ENCODE measurements at regions not wholly inside any gene's neighbourhood (a gene's known extent, or its start where the extent isn't known, plus 50 kb on each side); places are given as distances from the start of the nearest gene placed in this dataset.

DNA sequence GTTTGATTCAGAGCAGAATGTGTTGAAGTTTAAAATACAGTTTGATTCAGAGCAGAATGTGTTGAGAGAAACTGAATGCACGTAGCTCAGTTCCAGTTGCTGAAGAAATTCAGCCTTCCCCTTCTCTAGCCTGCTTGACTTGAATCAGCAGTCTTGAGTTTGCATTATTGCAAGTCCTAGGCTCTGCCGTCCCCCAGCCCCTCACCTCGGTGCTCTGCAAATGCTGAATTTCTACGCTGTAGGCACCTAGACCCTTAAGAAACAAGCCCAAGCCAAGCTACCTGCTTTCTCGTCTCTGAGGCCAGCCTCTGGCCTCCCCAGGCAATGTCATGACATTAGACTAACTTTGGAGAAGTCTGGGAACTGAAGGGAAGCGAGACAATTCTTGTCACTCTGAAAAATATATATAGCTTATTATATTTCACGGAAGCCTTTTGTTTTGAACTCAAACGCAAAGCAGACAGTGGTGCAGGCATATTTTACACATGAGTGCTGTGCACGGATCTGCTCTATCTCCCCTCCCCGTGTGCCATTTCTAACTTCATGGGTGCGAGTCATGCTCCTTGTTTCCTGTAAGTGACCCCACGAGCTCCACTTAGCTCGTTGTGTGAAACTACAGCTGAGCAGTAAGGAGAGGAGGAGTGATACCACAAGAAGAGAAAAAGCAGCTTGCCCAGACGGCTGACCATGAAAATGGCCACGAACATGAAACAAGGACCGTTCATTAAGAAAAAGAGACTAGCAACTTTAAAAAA is 71.4 kb upstream of the DUSP22 start:
- TF ChIP-seq ZNF274 (IDR thresholded peaks at IDR 0.05; ENCODE audit: low read depth, low read length) (no peak), SUZ12 (IDR thresholded peaks at IDR 0.05; ENCODE audit: extremely low read depth, insufficient read depth, insufficient read length) (no peak)

Data from NT2/D1 (cell line).